ENCODE measurements at regions not wholly inside any gene's neighbourhood (a gene's known extent, or its start where the extent isn't known, plus 50 kb on each side); places are given as distances from the start of the nearest gene placed in this dataset.
A peak's percentile ranks its signal among the peaks of the same experiment; 100 is the strongest.

DNA sequence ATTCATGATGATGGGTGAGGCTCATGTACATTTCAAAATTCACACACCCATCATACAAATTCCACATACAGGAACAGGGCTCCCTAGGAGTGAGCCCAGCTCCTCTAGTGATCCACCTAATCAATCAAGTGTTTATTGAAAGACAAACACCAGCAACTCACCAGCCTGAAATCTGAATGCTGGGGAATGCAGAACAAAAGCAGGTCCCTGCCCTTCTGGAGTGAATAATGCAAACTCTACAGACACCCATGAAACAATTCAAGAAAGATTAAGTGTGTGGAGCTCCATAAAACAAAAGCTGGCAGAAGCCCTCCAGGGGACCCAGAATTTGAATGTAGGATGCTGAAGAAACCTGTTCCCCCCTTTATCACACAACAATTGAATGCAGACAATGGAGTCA lies 396.7 kb upstream of the JARID2 start:
- DNase-seq (no peak), ATAC-seq (no peak)
- intact Hi-C loops (cut with DNase I) = no loop called here

DNA sequence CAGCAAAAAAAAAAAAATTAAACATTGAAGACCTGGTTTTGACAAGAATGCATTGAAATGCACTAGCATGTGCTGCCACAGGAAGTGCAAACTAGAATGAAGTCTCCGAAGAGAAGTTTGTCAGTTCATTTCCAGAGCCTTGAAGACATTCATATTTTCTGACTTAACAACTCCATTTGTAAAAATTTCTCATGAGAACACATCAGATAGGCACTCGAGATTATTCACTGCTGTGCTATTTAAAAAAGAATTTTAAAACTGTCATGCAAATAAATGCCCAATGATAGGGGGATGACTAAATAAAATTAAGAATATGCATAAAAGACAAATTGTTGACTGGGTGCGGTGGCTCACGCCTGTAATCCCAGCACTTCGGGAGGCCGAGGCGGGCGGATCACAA lies 394.6 kb upstream of the JARID2 start:
- intact Hi-C loops (cut with DNase I) = no loop called here
- ATAC-seq (no peak), DNase-seq (no peak)

DNA sequence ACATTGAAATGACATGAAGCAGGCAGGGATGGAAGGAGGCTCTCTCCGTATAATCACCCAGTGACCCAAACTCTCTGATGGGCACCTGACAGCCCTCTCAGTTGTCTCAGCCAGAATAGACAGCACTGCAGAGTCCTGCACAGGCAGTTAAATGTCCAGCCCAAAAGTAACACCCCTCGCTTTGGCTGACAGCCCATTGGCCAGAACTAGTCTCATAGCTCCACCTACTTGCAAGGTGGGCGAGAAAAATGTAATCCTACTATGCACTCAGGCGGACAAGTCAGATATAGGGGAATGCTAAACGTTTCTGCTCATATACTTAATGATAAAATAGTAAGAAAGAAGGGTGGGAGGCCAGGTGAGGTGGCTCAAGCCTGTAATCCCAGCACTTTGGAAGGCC lies 393.5 kb upstream of the JARID2 start:
- intact Hi-C loops (cut with DNase I) = no loop called here
- ATAC-seq (no peak), DNase-seq (no peak)

DNA sequence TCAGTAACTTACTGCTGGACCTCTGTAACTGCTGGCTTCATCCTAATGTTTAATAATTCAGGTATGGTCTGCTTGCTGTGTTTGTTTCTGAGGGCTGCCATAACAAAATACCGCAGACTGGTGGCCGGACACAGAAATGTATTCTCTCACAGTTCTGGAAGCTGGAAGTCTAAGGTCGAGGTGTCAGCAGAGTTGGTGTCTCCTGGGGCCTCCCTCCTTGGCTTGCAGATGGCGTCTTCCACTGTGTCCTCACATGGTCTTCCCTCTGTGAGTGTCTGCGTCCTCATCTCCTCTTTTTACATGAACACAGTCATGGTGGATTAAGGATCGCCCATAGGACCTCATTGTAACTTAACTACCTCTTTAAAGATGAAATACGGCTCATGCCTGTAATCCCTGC lies 389.7 kb upstream of the JARID2 start:
- ATAC-seq (no peak), DNase-seq (no peak)
- intact Hi-C loops (cut with DNase I) = no loop called here

DNA sequence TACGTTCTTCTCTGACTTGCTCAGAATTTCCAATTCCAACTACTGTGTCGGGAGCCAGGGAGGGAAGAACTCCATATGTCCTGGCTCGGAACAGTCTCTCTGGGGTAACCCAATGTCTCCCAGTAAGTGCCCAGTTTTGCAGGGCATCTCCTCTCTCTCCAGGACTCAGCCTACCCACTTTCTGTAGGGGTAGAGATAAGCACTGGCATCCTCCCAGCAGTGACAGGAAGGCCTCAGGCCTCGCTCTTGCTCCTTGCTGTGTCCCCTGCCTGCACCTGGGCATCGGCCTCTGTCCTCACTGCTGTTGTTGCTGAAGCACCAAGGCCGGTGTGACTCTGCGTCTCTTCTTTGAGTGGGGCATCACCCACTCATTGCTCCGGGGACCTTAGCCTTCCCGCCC lies 388.9 kb upstream of the JARID2 start:
- DNase-seq (no peak), ATAC-seq (no peak)
- intact Hi-C loops (cut with DNase I) = no loop called here

DNA sequence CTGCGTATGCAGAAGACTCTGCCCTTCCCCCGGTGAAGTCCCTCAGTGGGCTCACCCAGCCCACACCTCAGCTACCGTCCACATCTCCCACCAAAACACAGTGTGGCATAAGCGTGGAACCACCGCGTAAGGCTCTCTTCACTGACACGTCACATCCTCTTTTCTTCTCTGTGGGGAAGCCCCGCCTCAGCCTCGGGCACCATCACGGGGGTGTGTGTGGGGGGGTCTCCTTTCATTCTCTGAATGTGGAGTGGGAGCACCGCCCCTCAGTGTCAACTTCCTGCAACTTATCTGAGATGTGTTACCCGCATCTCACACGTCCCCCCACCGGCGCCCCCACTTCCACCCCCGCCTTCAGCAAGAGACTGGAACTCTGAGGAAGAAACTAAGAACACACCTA lies 388.4 kb upstream of the JARID2 start:
- DNase-seq = no peak
- intact Hi-C loops (cut with DNase I) = no loop called here
- peak; percentile 44 to 61 for ATAC-seq

DNA sequence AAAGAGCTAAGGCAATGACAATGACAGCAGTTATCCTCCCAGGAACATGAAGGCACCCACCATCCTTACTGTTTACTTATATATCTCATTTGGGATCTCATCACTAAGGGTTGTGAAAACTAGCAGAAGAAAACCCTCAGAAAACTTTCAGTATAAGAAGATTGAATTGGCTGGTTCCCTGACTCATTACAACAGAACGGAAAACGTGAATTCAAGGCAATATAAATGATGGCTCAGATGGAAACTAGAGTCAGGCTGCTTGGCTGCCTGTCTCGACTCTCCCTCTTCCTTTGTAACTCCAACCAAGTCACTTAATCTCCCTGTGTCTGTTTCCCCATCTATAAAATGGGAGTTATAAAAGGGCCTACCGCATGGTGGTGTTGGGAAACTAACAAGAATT lies 387.1 kb upstream of the JARID2 start:
- intact Hi-C loops (cut with DNase I) = no loop called here
- ATAC-seq (no peak), DNase-seq (no peak)

DNA sequence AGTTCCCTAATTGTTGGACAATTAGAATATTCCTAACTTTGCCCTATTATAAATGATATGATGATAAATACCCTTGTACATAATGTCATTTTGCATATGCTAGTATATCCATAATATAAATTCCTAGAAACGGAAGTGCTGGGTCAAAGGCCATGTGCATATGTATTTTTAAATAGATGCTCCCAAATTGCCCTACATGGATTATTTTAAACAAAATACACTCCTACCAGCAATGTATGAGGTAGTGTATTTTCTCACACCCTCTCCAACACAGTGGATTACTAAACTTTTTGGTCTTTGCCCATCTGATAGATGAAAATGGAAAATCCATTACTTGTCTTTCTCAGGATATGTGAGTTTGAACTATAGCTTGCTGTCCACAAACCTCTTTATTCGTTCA lies 385.1 kb upstream of the JARID2 start:
- DNase-seq (no peak), ATAC-seq (no peak)
- intact Hi-C loops (cut with DNase I) = no loop called here

DNA sequence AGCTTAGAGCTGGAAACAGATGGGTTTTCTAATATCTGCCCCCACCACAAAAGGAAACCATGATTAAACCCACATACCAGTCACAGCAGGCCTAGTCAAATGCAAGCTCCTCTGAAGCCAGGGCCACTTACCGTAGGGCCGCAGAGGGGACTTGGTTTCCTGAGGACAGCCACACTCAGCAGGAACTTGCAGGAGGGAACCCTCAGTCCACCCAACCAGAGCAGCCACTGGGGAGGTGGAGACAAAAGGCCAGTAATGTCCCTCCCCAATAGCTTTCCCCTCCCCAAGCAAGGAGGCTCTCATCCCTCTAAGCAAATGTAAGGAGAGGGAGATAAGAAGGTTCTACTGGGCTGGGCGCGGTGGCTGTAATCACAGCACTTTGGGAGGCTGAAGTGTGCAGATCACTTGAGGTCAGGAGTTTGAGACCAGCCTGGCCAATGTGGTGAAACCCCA lies 384.4 kb upstream of the JARID2 start:
- intact Hi-C loops (cut with DNase I) = no loop called here
- DNase-seq = no peak
- no peak for ATAC-seq

DNA sequence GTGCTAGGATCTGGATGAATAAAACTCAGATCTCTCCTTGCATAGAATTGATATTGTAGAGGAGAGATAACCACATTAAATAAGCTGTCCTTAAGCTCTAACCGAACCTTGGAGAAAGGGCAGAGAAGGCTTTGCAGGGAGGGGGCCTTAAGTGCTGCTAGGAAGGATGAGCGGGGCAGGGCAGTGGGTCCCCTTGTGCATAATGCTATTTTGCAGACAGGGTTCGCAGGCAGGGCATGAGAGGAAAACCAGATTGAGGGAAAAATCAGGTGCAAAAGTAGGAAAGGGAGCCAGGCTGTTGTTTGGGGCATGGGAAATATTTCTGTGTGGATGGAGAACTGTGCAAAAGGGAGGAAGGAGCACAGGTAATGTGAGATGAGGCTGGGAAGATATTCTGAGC lies 383.0 kb upstream of the JARID2 start:
- intact Hi-C loops (cut with DNase I) = no loop called here
- DNase-seq = no peak
- ATAC-seq = no peak

DNA sequence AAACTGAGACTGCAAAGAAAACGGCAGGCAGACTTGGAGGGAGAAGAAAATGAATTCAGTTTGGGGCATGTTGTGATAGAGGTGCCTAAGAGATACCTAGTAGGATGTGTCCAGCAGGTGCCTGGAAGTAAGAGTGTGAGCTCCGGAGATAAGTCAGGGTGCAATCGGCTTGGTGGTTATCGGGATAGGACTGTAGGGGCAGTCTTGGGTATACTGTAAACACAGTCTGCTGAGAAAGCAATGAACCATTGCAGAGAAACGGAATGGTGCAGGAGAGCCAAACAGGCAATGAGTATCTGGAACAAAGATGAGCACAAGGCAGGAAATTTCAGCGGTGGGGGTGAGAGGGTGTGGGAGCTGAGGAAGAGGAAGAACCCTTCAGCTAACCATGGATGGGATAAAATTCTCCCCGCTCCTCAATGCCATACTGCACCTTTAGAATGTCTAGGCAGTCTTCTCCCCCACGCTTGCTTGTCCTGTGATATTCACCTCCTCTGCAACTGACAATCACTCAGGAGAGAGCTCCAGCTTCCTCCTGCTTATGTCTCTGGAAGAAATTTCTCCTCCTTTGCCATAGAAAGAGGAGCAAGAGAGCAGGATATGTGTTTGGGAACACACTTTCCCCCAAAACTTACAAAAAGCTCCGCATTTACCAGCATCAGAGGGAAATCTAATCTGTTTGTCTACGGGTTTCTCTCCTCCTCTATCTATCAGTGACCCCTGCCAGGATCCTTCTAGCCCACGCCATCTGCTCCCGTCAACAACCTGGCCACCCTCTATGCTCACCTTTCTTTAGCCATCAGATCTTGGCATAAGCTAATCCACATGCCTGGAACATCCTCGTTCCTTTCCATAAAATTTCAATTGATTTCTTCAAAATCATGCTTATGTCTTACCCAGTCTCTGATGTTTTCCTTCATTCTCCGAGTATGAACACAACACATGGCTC lies 381.7 kb upstream of the JARID2 start:
- peak; percentile 42 to 68 for ATAC-seq
- intact Hi-C loops (cut with DNase I) = no loop called here
- DNase-seq = no peak

DNA sequence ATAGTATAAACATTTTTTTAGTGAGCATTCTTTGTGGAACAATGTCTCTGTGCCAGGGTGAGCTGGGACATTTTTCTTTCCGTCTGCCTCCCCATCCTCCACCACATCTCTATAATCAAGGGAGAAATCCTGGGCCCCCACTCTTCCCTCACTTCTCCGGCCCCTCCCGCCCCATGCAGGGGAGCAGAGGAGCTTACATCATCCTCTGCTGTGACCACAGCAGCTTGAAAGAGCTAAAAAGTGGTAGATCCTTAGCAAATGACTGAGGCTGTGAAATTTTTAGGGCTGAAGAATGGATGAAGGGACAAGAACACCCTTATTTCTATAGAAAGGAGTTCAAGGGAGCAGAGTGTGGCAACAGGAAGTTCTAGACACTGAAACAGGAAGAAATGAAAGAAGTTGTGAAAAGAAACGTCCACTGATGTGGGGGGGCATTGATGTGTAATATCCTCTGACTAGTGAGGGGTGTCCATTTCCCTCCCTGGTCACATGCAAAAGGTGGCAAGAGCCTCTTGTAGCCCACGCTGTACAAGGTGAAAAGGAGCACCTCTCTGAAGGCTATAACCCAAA lies 380.3 kb upstream of the JARID2 start:
- ATAC-seq (peak; percentile 19 to 35), DNase-seq (no peak)
- intact Hi-C loops (cut with DNase I) = no loop called here

DNA sequence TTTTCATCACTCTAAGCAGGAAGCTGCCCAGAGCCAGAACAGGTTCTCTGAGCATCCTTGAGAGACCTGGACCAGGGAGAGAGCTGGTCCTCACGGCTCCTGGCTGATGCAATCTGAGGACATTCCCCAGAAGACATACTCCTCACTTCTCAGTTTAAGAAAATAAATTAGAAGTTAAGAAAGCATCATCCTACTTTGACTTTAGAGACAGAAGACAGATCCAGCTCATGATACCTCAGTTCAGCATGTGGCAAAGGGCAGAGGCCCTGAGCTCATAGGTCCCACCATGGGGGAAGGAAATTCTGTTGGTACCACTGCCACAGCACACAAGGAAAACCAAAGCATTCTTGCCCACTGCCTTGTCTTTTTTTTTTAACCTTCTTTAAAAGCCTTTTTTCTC lies 378.1 kb upstream of the JARID2 start:
- intact Hi-C loops (cut with DNase I) = no loop called here
- no peak for DNase-seq
- no peak for ATAC-seq

DNA sequence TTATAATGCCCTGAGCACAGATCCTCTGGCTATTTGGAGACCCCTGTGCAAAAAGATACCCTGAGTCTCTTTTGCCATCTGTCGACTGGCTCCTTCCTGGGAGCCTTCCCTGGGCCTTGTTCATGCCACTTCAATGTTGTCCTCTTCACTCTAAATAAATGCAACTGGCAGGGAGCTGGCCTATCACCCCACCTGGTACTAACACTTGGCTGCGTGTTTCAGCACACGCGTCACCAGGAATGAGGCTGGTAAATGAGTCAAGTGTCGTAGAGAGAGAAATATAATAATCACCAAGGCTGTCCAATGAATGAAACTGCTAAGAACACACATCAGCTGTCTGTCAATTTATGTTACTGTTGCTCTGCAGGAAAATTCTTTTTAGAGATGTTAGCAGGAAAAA lies 374.6 kb upstream of the JARID2 start:
- no peak for DNase-seq

DNA sequence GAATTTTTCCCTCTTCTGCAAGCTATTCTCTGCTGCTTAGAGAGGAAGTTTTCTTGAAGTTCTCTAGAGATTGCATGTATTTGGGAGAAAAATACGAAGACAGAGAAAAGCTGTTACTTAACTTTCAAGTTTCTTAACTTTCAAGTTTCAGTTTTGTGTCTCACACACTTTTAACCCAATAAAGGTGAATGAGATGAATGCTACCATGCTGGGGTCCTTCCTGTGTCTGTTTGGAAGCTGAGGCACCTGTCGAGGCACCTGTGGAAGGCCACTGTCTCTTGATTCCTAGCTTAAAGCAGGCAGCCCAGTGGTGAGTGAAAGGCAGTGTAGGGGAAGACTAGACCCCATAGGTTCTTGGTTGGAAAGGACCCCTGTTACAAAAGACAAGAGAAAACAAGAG lies 372.8 kb upstream of the JARID2 start:
- ATAC-seq = no peak
- no peak for DNase-seq
- intact Hi-C loops (cut with DNase I) = loop anchor here in 1 of 2 donors (10.0 kb wide), 1 partner anchor 372 kb away; the partner anchor contains the start of gene JARID2

More for the DNA sequence above, 374.6 kb upstream of the JARID2 start:
- intact Hi-C loops (cut with DNase I) = loop anchor here in 1 of 2 donors (10.0 kb wide), 1 partner anchor 374 kb away; the partner anchor contains the start of gene JARID2
- ATAC-seq = peak; percentile 81 to 91

DNA sequence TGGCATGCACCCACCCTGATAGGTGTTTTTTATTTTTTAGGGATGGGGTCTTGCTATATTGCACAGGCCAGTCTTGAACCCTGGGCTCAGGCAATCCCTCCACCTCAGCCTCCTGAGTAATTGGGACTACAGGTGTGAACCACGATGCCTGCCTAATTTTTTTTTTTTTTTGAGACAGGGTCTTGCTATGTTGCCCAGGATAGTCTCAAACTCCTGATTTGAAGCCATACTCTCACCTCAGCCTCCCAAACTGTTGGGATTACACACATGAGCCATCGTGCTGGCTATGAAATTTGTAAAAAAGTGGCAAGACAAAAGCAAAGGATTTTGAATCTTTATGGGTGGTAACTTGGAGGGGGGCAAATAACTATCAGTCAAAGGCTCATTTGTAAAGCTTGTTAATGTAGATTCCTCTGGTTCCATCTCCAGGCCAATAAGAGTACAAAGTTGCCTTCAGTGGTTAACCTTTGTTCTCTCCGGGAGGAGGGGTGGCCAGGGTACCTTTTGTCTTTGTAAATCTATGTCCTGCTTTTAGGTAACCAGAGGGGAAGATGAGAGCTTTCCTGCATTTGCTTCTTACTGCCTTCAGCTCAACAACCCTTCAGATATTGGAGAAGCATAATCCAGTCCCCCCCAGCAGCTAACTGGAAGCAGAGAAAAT lies 372.0 kb upstream of the JARID2 start:
- intact Hi-C loops (cut with DNase I) = loop anchor here in 1 of 2 donors (10.0 kb wide), 1 partner anchor 371 kb away; the partner anchor contains the start of gene JARID2
- ATAC-seq = no peak
- no peak for DNase-seq

DNA sequence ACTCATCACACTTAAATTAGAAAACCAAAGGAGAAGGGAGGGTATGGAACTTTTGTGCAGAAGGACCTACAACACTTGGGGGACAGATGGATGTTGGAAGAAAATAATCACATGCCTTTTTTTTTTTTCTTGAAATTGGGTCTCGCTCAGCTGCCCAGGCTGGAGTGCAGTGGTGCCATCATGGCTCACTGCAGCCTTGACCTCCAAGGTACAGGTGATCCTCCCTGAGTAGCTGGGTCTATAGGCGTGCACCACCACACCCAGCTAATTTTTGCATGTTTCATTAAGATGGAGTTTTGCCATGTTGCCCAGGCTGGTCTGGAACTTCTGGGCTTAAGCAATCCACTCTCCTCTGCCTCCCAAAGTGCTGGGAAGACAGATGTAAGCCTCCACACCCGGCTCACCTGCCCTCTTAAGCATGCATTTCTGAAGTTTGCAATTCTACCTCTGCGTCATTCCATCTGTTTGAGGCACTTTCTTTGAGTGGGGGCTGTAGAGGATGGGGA lies 370.8 kb upstream of the JARID2 start:
- no peak for DNase-seq

DNA sequence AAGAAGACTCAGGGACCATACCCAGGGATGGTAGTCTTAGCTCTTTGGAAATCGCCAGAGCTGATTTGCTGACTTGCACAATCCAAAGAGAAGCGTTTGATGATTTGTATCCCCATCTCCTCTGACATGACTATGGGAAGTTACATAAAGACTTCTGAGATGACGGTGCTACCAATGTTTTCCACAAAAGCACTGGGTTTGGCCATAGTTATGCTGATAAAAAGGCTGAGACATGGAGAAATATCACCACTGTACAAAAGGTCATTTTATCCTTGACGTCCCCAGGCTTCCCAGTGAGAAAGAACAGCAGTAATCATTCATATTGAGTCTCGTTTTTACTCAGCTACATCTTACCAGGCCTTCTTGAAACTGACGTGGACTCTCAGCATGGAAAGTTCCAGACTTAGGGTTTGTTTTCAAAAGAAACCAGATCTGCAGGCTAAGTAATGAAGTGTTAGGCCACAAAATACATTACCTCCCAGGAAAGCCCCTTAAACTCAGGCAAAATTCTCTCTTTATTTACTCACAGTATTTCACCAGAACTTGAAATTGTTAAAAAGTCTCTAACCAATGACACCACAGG lies 370.3 kb upstream of the JARID2 start:
- ATAC-seq (no peak), DNase-seq (no peak)
- intact Hi-C loops (cut with DNase I) = loop anchor here in 1 of 2 donors (10.0 kb wide), 1 partner anchor 369 kb away; the partner anchor contains the start of gene JARID2

More for the DNA sequence above, 370.8 kb upstream of the JARID2 start:
- ATAC-seq = no peak
- intact Hi-C loops (cut with DNase I) = loop anchor here in 1 of 2 donors (10.0 kb wide), 1 partner anchor 370 kb away; the partner anchor contains the start of gene JARID2
